ENCODE measurements at regions not wholly inside any gene's neighbourhood (a gene's known extent, or its start where the extent isn't known, plus 50 kb on each side); places are given as distances from the start of the nearest gene placed in this dataset.

- no peak overlapping the region for H3K4me3 ChIP-seq (ENCODE audit: low read length)
- no peaks in the 10 kb centered on the region for H3K4me1 ChIP-seq (ENCODE audit: low read length)
- no peak for TF ChIP-seq EZH2 (optimal IDR thresholded peaks at IDR 0.05; ENCODE audit: low read depth, low read length)
- TF ChIP-seq EZH2phosphoT487 (IDR thresholded peaks at IDR 0.05; ENCODE audit: low read length), result no peak
- TF ChIP-seq CTCF (IDR thresholded peaks at IDR 0.05; ENCODE audit: low read length), result no peak
- no peak overlapping the region for H3K9ac ChIP-seq (ENCODE audit: low read length)
- no peaks in the 10 kb centered on the region for H3K79me2 ChIP-seq (ENCODE audit: low read length)
- H4K20me1 ChIP-seq (ENCODE audit: insufficient read depth, low read length), result no peaks in the 10 kb centered on the region
- H2AFZ ChIP-seq (ENCODE audit: low read length), result no peak overlapping the region
- no peaks in the 10 kb centered on the region for H3K27me3 ChIP-seq (replicated peaks; ENCODE audit: insufficient read depth, low read length)
- H3K9me3 ChIP-seq (replicated peaks; ENCODE audit: insufficient read depth, low read length), result no peaks in the 10 kb centered on the region
- H3K36me3 ChIP-seq (replicated peaks; ENCODE audit: insufficient read depth, low read length), result no peaks in the 10 kb centered on the region
- no peaks in the 10 kb centered on the region for H3K9me2 ChIP-seq (replicated peaks; ENCODE audit: insufficient read depth, low read length)
- no peaks in the 10 kb centered on the region for H3F3A ChIP-seq (ENCODE audit: insufficient read depth, low read length)
- no peak overlapping the region for H3K27ac ChIP-seq (ENCODE audit: low read length)
- DNase-seq, result no peak
- H3K4me2 ChIP-seq (ENCODE audit: low read depth, low read length), result no peak overlapping the region
These were observed 397.3 kb upstream of the RASGRP1 start for GRCh38 chr15:38961931-38962330.

DNA sequence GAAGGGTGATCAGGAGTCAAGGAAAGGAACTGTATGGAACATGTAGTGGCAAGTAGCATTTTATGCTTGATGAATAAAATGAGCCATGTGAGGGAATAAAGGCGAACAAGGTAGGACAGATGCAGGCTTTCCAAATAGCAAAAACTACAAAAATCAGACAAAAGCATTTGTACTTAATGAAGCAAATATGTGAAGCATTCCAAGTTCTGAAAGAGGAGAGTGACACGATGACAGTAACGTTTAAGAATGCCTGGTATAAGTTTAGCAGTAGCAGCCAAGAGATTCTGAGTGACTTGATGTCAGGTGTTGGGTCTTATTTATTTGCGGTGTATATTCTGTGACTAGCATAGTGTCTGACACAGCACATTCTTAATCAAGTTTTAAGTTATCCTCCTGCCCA lies 408.2 kb upstream of the RASGRP1 start:
- no peak overlapping the region for H3K27ac ChIP-seq (ENCODE audit: low read length)
- TF ChIP-seq EZH2 (optimal IDR thresholded peaks at IDR 0.05; ENCODE audit: low read depth, low read length) (no peak), EZH2phosphoT487 (IDR thresholded peaks at IDR 0.05; ENCODE audit: low read length) (no peak), CTCF (IDR thresholded peaks at IDR 0.05; ENCODE audit: low read length) (no peak)

DNA sequence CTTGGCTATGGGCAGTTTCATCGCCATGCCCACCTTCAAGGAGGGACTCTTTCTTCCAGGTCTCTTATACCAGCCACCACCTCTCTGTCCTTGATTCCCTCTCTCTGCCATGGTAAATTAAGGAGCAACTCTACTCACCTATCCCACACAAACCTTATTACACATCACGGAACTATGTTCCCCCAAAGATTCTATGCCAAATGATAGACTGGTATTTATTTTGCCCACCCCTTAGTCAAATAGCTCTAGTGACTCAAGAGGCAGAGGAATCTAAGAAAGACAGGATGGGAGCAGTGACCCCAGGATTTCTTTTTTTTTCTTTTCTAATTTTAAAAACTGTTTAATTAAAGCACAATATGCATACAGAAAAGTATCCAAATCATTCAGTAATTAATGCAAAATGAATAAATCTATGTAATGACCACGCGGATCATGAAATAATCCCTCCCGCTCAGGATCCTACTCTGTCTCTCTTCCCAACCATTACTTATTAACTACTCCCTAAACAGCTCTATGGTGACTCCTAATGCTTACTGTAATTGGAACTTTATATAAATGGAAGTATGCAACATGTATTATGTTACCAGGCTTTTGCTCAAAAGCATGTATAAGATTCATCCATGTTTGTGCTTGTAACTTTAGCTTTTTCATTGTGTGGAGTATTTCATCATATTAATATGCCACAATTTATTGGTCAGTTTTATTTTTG lies 410.8 kb upstream of the RASGRP1 start:
- Histone ChIP-seq H3K27ac (ENCODE audit: low read length) (no peak overlapping the region), H3K27me3 (replicated peaks; ENCODE audit: insufficient read depth, low read length) (no peaks in the 10 kb centered on the region), H3F3A (ENCODE audit: insufficient read depth, low read length) (no peaks in the 10 kb centered on the region), H3K4me1 (ENCODE audit: low read length) (no peaks in the 10 kb centered on the region), H3K9me3 (replicated peaks; ENCODE audit: insufficient read depth, low read length) (no peaks in the 10 kb centered on the region), H3K4me3 (ENCODE audit: low read length) (no peak overlapping the region), H4K20me1 (ENCODE audit: insufficient read depth, low read length) (no peaks in the 10 kb centered on the region), H3K9me2 (replicated peaks; ENCODE audit: insufficient read depth, low read length) (no peaks in the 10 kb centered on the region), H3K9ac (ENCODE audit: low read length) (no peak overlapping the region), H3K79me2 (ENCODE audit: low read length) (no peaks in the 10 kb centered on the region), H2AFZ (ENCODE audit: low read length) (no peak overlapping the region), H3K4me2 (ENCODE audit: low read depth, low read length) (no peak overlapping the region), H3K36me3 (replicated peaks; ENCODE audit: insufficient read depth, low read length) (no peaks in the 10 kb centered on the region)
- TF ChIP-seq EZH2phosphoT487 (IDR thresholded peaks at IDR 0.05; ENCODE audit: low read length), result no peak
- no peak for TF ChIP-seq CTCF (IDR thresholded peaks at IDR 0.05; ENCODE audit: low read length)
- TF ChIP-seq EZH2 (optimal IDR thresholded peaks at IDR 0.05; ENCODE audit: low read depth, low read length), result no peak
- DNase-seq, result no peak

More for the DNA sequence above, 408.2 kb upstream of the RASGRP1 start:
- H3K4me3 ChIP-seq (ENCODE audit: low read length), result no peak overlapping the region
- no peaks in the 10 kb centered on the region for H3K9me3 ChIP-seq (replicated peaks; ENCODE audit: insufficient read depth, low read length)
- no peaks in the 10 kb centered on the region for H4K20me1 ChIP-seq (ENCODE audit: insufficient read depth, low read length)
- no peak for DNase-seq
- H2AFZ ChIP-seq (ENCODE audit: low read length), result no peak overlapping the region
- H3K4me1 ChIP-seq (ENCODE audit: low read length), result no peaks in the 10 kb centered on the region
- H3K27me3 ChIP-seq (replicated peaks; ENCODE audit: insufficient read depth, low read length), result no peaks in the 10 kb centered on the region
- no peaks in the 10 kb centered on the region for H3K9me2 ChIP-seq (replicated peaks; ENCODE audit: insufficient read depth, low read length)
- no peak overlapping the region for H3K9ac ChIP-seq (ENCODE audit: low read length)
- no peak overlapping the region for H3K4me2 ChIP-seq (ENCODE audit: low read depth, low read length)
- H3F3A ChIP-seq (ENCODE audit: insufficient read depth, low read length), result no peaks in the 10 kb centered on the region
- no peaks in the 10 kb centered on the region for H3K79me2 ChIP-seq (ENCODE audit: low read length)
- H3K36me3 ChIP-seq (replicated peaks; ENCODE audit: insufficient read depth, low read length), result no peaks in the 10 kb centered on the region

Data from MM.1S (cell line).